PC-3 (cell line): ENCODE measurements at regions not wholly inside any gene's neighbourhood (a gene's known extent, or its start where the extent isn't known, plus 50 kb on each side); places are given as distances from the start of the nearest gene placed in this dataset.

Experiments used
- ATAC-seq: fragments of 200-7000 bp; cut with Tn5 transposase; 2 replicates; pipeline ENCODE4 v1.9.1; 2020; ENCODE audit warnings: mild to moderate bottlenecking, moderate library complexity
- BruUV-seq: library from RNA; stranded (reverse); fragments of 400-500 nt; replicated peaks from 2 replicates; lab custom pipeline; 2021; lab: Mats Ljungman, UMichigan
- CTCF ChIA-PET: fragments of 300-600 bp; sonication (Branson Sonifier 250); formaldehyde crosslinking; loops from one replicate; lab custom pipeline; 2022; ENCODE audit warnings: antibody characterized with exemption; lab: Charles Lee
- POLR2A ChIA-PET: fragments of 300-600 bp; sonication (Branson Sonifier 250); formaldehyde crosslinking; loops from one replicate; lab custom pipeline; 2022; ENCODE audit warnings: antibody characterized with exemption; ENCODE audit not compliant: unreplicated experiment; lab: Charles Lee
- DNase-seq: peaks from one replicate; pipeline ENCODE4 v3.0.0-alpha.2; 2015
- H2AFZ ChIP-seq: fragments of 300-600 bp; sonication (generic); 2 replicates; pipeline ENCODE4 v1.6.0; 2016; ENCODE audit warnings: antibody characterized with exemption, low read length
- H3F3A ChIP-seq: fragments of 300-600 bp; sonication (generic); one replicate; pipeline ENCODE4 v1.6.0; 2017; ENCODE audit warnings: antibody characterized with exemption, low read length, control low read depth, mild to moderate bottlenecking; ENCODE audit not compliant: unreplicated experiment
- H3K27ac ChIP-seq: fragments of 300-600 bp; sonication (generic); 2 replicates; pipeline ENCODE4 v1.5.1; 2016; ENCODE audit warnings: mild to moderate bottlenecking, low read length
- H3K27me3 ChIP-seq: fragments of 300-600 bp; sonication (generic); 2 replicates; pipeline ENCODE4 v1.6.1; 2016; ENCODE audit warnings: low read length, mixed read lengths
- H3K36me3 ChIP-seq: fragments of 300-600 bp; sonication (generic); 2 replicates; pipeline ENCODE4 v1.6.1; 2016; ENCODE audit warnings: low read depth, mixed run types, low read length, mixed read lengths
- H3K4me1 ChIP-seq: fragments of 300-600 bp; sonication (generic); 2 replicates; pipeline ENCODE4 v1.5.1; 2016; ENCODE audit warnings: low read length; ENCODE audit not compliant: insufficient read depth
- H3K4me2 ChIP-seq: fragments of 300-600 bp; sonication (generic); 2 replicates; pipeline ENCODE4 v1.6.0; 2016; ENCODE audit warnings: low read length
- H3K4me3 ChIP-seq: fragments of 300-600 bp; sonication (generic); 2 replicates; pipeline ENCODE4 v1.5.1; 2016; ENCODE audit warnings: mild to moderate bottlenecking, low read length, mixed read lengths
- H3K79me2 ChIP-seq: fragments of 300-600 bp; sonication (generic); 2 replicates; pipeline ENCODE4 v1.6.1; 2017; ENCODE audit warnings: low read length, mixed read lengths
- H3K9ac ChIP-seq: fragments of 300-600 bp; sonication (generic); 2 replicates; pipeline ENCODE4 v1.6.0; 2016; ENCODE audit warnings: mild to moderate bottlenecking, low read length
- H3K9me2 ChIP-seq: fragments of 300-600 bp; sonication (generic); replicated peaks from 2 replicates; pipeline ENCODE4 v1.6.1; 2016; ENCODE audit warnings: mixed run types, low read length, mixed read lengths
- H3K9me3 ChIP-seq: fragments of 300-600 bp; sonication (generic); 2 replicates; pipeline ENCODE4 v1.6.1; 2016; ENCODE audit warnings: low read length, mixed read lengths
- H4K20me1 ChIP-seq: fragments of 300-600 bp; sonication (generic); 2 replicates; pipeline ENCODE4 v1.6.1; 2016; ENCODE audit warnings: low read length, mixed read lengths
- CTCF ChIP-seq: fragments of 300-600 bp; sonication (generic); conservative IDR thresholded peaks from 2 replicates; pipeline ENCODE4 v1.5.1; 2017; ENCODE audit warnings: antibody characterized with exemption, low read depth, mild to moderate bottlenecking, low read length
- EZH2 ChIP-seq: fragments of 300-600 bp; sonication (generic); IDR thresholded peaks from one replicate; pipeline ENCODE4 v1.6.1; 2017; ENCODE audit warnings: antibody characterized with exemption, mild to moderate bottlenecking, low read length; ENCODE audit not compliant: unreplicated experiment
- EZH2phosphoT487 ChIP-seq: fragments of 300-600 bp; sonication (generic); IDR thresholded peaks from 2 replicates; pipeline ENCODE4 v1.6.1; 2018; ENCODE audit warnings: mild to moderate bottlenecking, antibody characterized with exemption, low read length, borderline replicate concordance
- intact Hi-C: fragments of 100-400 bp; cut with micrococcal nuclease; formaldehyde crosslinking; loops from 2 replicates; pipeline ENCODE4 v1.9.0; 2023

GRCh38 chr12:27161458-27162228 lies 79.3 kb upstream of the C12orf71 start:
- H3K79me2 ChIP-seq, result no peaks in the 10 kb centered on the region
- POLR2A ChIA-PET, result no interaction called here
- H3K4me2 ChIP-seq, result peak overlapping the region; percentile 21
- H3K9ac ChIP-seq, result no peak overlapping the region
- peak overlapping the region; percentile 29 for H3K27ac ChIP-seq
- H3K4me3 ChIP-seq, result no peak overlapping the region
- peaks cover 30% of the 10 kb centered on the region for H3K4me1 ChIP-seq
- ATAC-seq, result peak; percentile 97
- no peaks in the 10 kb centered on the region for H3K9me2 ChIP-seq
- intact Hi-C loops, result loop anchor here (2.0 to 5.0 kb wide), 2 partner anchors 15 to 86 kb away; no protein-coding TSS in a partner anchor
- no peaks in the 10 kb centered on the region for H4K20me1 ChIP-seq
- no peak overlapping the region for H2AFZ ChIP-seq
- peak; percentile 88 for DNase-seq
- H3F3A ChIP-seq, result no peaks in the 10 kb centered on the region
- no peaks in the 10 kb centered on the region for H3K36me3 ChIP-seq
- CTCF ChIA-PET, result interaction anchor here (0.6 to 0.7 kb wide), 3 partner anchors 18 to 147 kb away, joined by 3 to 5 read pairs (median 4); no protein-coding TSS in a partner anchor
- H3K9me3 ChIP-seq, result no peaks in the 10 kb centered on the region
- BruUV-seq, result no TSS peak
- TF ChIP-seq EZH2phosphoT487 (no peak), EZH2 (no peak), CTCF (no peak)
- H3K27me3 ChIP-seq, result no peaks in the 10 kb centered on the region

- Histone ChIP-seq H3K9me3 (no peaks in the 10 kb centered on the region), H3K9me2 (no peaks in the 10 kb centered on the region), H3F3A (no peaks in the 10 kb centered on the region), H3K36me3 (no peaks in the 10 kb centered on the region), H3K27me3 (no peaks in the 10 kb centered on the region), H3K27ac (peak overlapping the region; percentile 29), H3K4me2 (peak overlapping the region; percentile 21), H3K9ac (no peak overlapping the region), H3K79me2 (no peaks in the 10 kb centered on the region), H3K4me3 (no peak overlapping the region), H3K4me1 (peaks cover 30% of the 10 kb centered on the region), H4K20me1 (no peaks in the 10 kb centered on the region), H2AFZ (no peak overlapping the region)
- TF ChIP-seq EZH2phosphoT487 (no peak), CTCF (no peak), EZH2 (no peak)
- DNase-seq (peak; percentile 27), ATAC-seq (no peak)
- intact Hi-C loops, result loop anchor here (2.0 to 5.0 kb wide), 2 partner anchors 15 to 85 kb away; no protein-coding TSS in a partner anchor
- ChIA-PET CTCF (no interaction called here), POLR2A (no interaction called here)
- no TSS peak for BruUV-seq
These were observed 79.8 kb upstream of the C12orf71 start for GRCh38 chr12:27162229-27162537.

GRCh38 chr12:27163048-27163715 lies 80.8 kb upstream of the C12orf71 start:
- DNase-seq (peak; percentile 85), ATAC-seq (peak; percentile 62)
- Histone ChIP-seq H3K4me1 (peaks cover 30% of the 10 kb centered on the region), H2AFZ (no peak overlapping the region), H3K9me3 (no peaks in the 10 kb centered on the region), H3K4me3 (no peak overlapping the region), H3K27me3 (no peaks in the 10 kb centered on the region), H3K27ac (no peak overlapping the region), H3K36me3 (no peaks in the 10 kb centered on the region), H3K79me2 (no peaks in the 10 kb centered on the region), H3K9me2 (no peaks in the 10 kb centered on the region), H3K4me2 (no peak overlapping the region), H4K20me1 (no peaks in the 10 kb centered on the region), H3F3A (no peaks in the 10 kb centered on the region), H3K9ac (no peak overlapping the region)
- BruUV-seq, result no TSS peak
- TF ChIP-seq EZH2, result no peak
- no peak for TF ChIP-seq EZH2phosphoT487
- no peak for TF ChIP-seq CTCF
- ChIA-PET CTCF (no interaction called here), POLR2A (interaction anchor here (0.6 kb wide), 1 partner anchor 64 kb away, joined by 6 read pairs; no protein-coding TSS in a partner anchor)
- intact Hi-C loops, result loop anchor here (1.0 to 5.0 kb wide), 3 partner anchors 14 to 84 kb away; no protein-coding TSS in a partner anchor
